Activated naive CD8-positive, alpha-beta T cell treated with anti-CD3 and anti-CD28 coated beads, Interleukin-2, amount 50 U/mL, for 24 hours (primary cell): ENCODE measurements at regions not wholly inside any gene's neighbourhood (a gene's known extent, or its start where the extent isn't known, plus 50 kb on each side); places are given as distances from the start of the nearest gene placed in this dataset.

ENCODE experiments used
- ATAC-seq: fragments of 150-1000 bp; cut with Tn5 transposase; one replicate; pipeline ENCODE4 v1.10.0; 2021
- DNase-seq: peaks from one replicate; pipeline ENCODE4 v3.0.0; 2021
- H3K27ac Mint-ChIP-seq: one replicate; pipeline ENCODE4 v1.8.0; 2021; ENCODE audit warnings: mild to moderate bottlenecking, mixed read lengths
- H3K27me3 Mint-ChIP-seq: one replicate; pipeline ENCODE4 v1.8.0; 2021; ENCODE audit warnings: mixed read lengths
- H3K36me3 Mint-ChIP-seq: one replicate; pipeline ENCODE4 v1.8.0; 2021; ENCODE audit warnings: low read depth, mixed read lengths
- H3K4me1 Mint-ChIP-seq: one replicate; pipeline ENCODE4 v1.8.0; 2021; ENCODE audit warnings: mixed read lengths
- H3K4me3 Mint-ChIP-seq: one replicate; pipeline ENCODE4 v1.8.0; 2021; ENCODE audit warnings: mild to moderate bottlenecking, moderate library complexity, mixed read lengths
- H3K9me3 Mint-ChIP-seq: one replicate; pipeline ENCODE4 v1.8.0; 2021; ENCODE audit warnings: mixed read lengths

GRCh38 chr1:29426701-29427279 is 190.5 kb downstream of the PTPRU start:
- peaks cover 19% of the 10 kb centered on the region for H3K27me3 Mint-ChIP-seq
- H3K4me1 Mint-ChIP-seq = no peaks in the 10 kb centered on the region
- H3K9me3 Mint-ChIP-seq = peaks cover 19% of the 10 kb centered on the region
- no peak for DNase-seq
- no peak for ATAC-seq
- H3K4me3 Mint-ChIP-seq = no peak overlapping the region
- no peak overlapping the region for H3K27ac Mint-ChIP-seq
- H3K36me3 Mint-ChIP-seq = no peaks in the 10 kb centered on the region

GRCh38 chr1:29425631-29426030 is 189.3 kb downstream of the PTPRU start:
- ATAC-seq = no peak
- Mint-ChIP-seq H3K27me3 (peaks cover 22% of the 10 kb centered on the region), H3K4me3 (no peak overlapping the region), H3K4me1 (no peaks in the 10 kb centered on the region), H3K9me3 (peaks cover 14% of the 10 kb centered on the region), H3K36me3 (no peaks in the 10 kb centered on the region), H3K27ac (no peak overlapping the region)
- DNase-seq = no peak

- H3K4me3 Mint-ChIP-seq = no peak overlapping the region
- H3K27ac Mint-ChIP-seq = no peak overlapping the region
- peaks cover 2% of the 10 kb centered on the region for H3K9me3 Mint-ChIP-seq
- peaks cover 20% of the 10 kb centered on the region for H3K27me3 Mint-ChIP-seq
- ATAC-seq = no peak
- no peaks in the 10 kb centered on the region for H3K36me3 Mint-ChIP-seq
- DNase-seq = no peak
- no peaks in the 10 kb centered on the region for H3K4me1 Mint-ChIP-seq
Observed at GRCh38 chr1:29424266-29424665, 187.9 kb downstream of the PTPRU start.

GRCh38 chr1:29420202-29420601 is 183.9 kb downstream of the PTPRU start:
- no peak for ATAC-seq
- no peaks in the 10 kb centered on the region for H3K4me1 Mint-ChIP-seq
- H3K27ac Mint-ChIP-seq = no peak overlapping the region
- no peaks in the 10 kb centered on the region for H3K36me3 Mint-ChIP-seq
- peaks cover 24% of the 10 kb centered on the region for H3K27me3 Mint-ChIP-seq
- H3K4me3 Mint-ChIP-seq = no peak overlapping the region
- no peaks in the 10 kb centered on the region for H3K9me3 Mint-ChIP-seq
- DNase-seq = no peak

DNA sequence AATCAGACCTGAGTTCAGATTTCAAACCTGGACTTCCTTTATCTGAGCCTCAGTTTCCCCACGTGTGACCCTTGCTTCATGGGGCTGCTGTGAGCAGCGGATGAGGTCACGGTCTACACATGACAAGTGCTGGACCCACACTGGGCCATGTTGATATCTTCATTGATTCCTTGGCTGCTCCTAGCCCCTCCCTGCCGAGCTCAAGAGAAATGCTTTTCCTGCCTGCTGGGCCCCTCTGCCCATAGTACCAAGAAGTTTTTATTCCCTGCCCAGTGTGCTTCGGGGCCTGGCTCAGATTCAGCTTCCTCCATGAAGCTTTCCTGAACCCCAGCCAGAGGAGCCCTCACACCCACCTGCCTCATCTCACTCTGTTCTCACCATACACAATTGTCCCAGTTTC is 181.6 kb downstream of the PTPRU start:
- Mint-ChIP-seq H3K9me3 (no peaks in the 10 kb centered on the region), H3K27ac (no peak overlapping the region), H3K4me1 (no peaks in the 10 kb centered on the region), H3K36me3 (no peaks in the 10 kb centered on the region), H3K27me3 (peaks cover 15% of the 10 kb centered on the region), H3K4me3 (no peak overlapping the region)
- no peak for DNase-seq
- ATAC-seq = no peak

- H3K36me3 Mint-ChIP-seq = no peaks in the 10 kb centered on the region
- no peak for DNase-seq
- H3K9me3 Mint-ChIP-seq = no peaks in the 10 kb centered on the region
- H3K4me1 Mint-ChIP-seq = no peaks in the 10 kb centered on the region
- no peak overlapping the region for H3K4me3 Mint-ChIP-seq
- ATAC-seq = no peak
- peaks cover 12% of the 10 kb centered on the region for H3K27me3 Mint-ChIP-seq
- no peak overlapping the region for H3K27ac Mint-ChIP-seq
Observed at GRCh38 chr1:29417147-29417858, 181.0 kb downstream of the PTPRU start.

DNA sequence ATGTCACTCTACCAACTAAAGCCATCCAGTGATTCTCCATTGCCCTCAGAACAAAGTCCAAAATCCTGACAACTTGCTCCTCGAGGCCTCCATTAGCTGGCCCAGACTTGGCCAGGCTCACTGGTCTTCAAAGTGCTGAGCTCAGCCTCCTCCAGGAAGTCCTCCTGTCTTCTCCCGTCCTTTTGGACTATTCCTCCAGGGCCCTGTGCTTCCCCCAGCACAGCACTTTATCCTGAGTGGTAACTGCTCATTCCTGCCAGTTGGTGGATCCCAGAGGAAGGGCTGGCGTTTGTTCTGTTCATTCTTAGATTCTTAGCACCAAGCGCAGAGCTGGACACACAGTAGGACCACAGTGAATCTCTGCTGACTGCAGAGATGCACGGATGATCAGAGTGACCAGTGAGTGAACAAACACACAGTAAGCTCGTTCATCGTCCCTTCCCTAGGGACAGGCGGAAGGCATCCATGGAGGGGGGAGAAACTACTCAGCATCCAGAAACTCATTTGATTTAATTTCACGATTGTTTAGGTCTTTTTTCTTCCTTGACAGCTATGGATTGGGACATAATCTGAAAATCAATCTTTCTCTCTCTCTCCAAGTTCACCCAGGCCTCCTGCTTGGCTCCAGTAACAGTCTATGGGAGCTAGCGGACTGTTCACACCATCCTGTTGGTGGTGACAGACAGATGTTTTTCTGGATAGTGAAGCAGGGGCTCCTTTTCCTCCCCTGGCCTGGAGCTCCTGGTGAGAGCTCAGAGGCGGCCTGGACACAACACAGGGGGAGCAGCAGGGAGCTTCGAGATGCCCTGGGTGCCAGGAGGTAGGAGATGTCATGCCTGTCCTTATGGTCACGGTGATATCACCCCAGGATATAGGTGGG is 180.2 kb downstream of the PTPRU start:
- DNase-seq = no peak
- no peaks in the 10 kb centered on the region for H3K9me3 Mint-ChIP-seq
- H3K27ac Mint-ChIP-seq = no peak overlapping the region
- H3K4me3 Mint-ChIP-seq = no peak overlapping the region
- H3K27me3 Mint-ChIP-seq = peaks cover 10% of the 10 kb centered on the region
- no peak for ATAC-seq
- H3K4me1 Mint-ChIP-seq = no peaks in the 10 kb centered on the region
- no peaks in the 10 kb centered on the region for H3K36me3 Mint-ChIP-seq

DNA sequence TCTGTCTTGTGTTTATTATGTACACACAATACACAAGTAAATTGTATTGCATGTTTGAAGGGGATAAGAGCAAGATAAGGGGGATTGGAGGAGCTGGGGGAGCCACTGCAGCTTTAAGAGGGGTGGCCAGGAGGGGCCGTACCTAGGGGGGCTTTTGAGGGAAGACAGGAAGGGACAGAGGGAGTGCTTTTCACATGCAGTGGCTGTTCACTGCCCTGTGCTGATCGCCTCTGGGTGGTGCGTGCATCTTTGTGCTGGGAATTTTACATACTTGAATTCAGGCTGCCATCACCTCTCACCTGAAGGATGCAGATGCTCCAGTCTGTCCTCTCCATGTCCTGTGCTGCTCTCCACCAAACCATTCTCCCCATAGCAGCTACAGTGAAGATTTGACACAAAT is 179.5 kb downstream of the PTPRU start:
- Mint-ChIP-seq H3K4me3 (no peak overlapping the region), H3K9me3 (no peaks in the 10 kb centered on the region), H3K27ac (no peak overlapping the region), H3K4me1 (no peaks in the 10 kb centered on the region), H3K27me3 (peaks cover 8% of the 10 kb centered on the region), H3K36me3 (no peaks in the 10 kb centered on the region)
- DNase-seq (no peak), ATAC-seq (no peak)

GRCh38 chr1:29415156-29415830 is 179.0 kb downstream of the PTPRU start:
- Mint-ChIP-seq H3K27me3 (peaks cover 8% of the 10 kb centered on the region), H3K4me3 (no peak overlapping the region), H3K4me1 (no peaks in the 10 kb centered on the region), H3K27ac (no peak overlapping the region), H3K36me3 (no peaks in the 10 kb centered on the region), H3K9me3 (no peaks in the 10 kb centered on the region)
- ATAC-seq (peak; percentile 18), DNase-seq (no peak)

- DNase-seq (no peak), ATAC-seq (no peak)
- no peak overlapping the region for H3K4me3 Mint-ChIP-seq
- no peaks in the 10 kb centered on the region for H3K4me1 Mint-ChIP-seq
- H3K27me3 Mint-ChIP-seq = peaks cover 12% of the 10 kb centered on the region
- H3K9me3 Mint-ChIP-seq = no peaks in the 10 kb centered on the region
- no peaks in the 10 kb centered on the region for H3K36me3 Mint-ChIP-seq
- H3K27ac Mint-ChIP-seq = no peak overlapping the region
Observed at GRCh38 chr1:29414086-29414485, 177.8 kb downstream of the PTPRU start.

DNA sequence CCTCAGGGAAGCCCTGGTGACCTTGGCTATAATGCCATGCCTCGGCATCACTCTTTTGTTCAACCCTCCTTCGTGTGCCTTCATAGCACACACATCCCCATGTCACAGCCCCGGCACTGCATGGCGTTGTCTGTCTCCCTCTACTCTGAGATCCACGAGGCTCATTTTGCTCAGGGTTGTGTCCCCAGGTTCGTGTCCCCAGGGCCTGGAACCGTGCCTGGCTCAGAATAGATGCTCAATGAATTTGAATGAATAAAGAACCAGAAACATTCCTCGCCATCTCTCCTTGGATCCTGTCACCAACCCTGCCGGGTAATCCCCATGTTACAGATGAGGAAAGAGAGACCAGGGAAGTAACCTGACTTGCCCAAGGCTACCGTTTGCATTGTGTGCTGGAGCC is 177.3 kb downstream of the PTPRU start:
- no peak overlapping the region for H3K27ac Mint-ChIP-seq
- ATAC-seq = no peak
- no peaks in the 10 kb centered on the region for H3K36me3 Mint-ChIP-seq
- H3K4me3 Mint-ChIP-seq = no peak overlapping the region
- no peaks in the 10 kb centered on the region for H3K4me1 Mint-ChIP-seq
- DNase-seq = no peak
- H3K27me3 Mint-ChIP-seq = peaks cover 16% of the 10 kb centered on the region
- H3K9me3 Mint-ChIP-seq = no peaks in the 10 kb centered on the region

DNA sequence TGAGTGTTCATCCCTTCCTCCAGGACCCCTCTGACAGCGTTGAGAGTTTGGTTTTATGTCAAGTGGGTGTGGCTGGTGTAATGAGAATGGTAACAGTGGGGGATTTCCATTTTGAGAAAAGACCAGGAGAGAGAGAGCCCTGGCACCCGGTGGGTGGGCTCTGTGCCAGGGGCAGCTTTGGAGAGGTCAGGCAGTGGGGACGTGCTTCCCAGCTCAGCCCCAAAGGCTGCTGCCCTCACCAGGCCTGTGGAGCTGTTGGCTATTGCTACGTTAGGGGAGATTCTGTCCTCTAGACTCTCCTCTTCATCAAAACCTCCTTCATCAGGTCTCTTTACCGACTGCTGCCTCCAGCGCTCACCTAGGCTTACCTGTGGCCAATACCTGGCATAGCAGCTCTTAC is 176.3 kb downstream of the PTPRU start:
- DNase-seq (no peak), ATAC-seq (no peak)
- Mint-ChIP-seq H3K9me3 (no peaks in the 10 kb centered on the region), H3K4me3 (no peak overlapping the region), H3K36me3 (no peaks in the 10 kb centered on the region), H3K4me1 (no peaks in the 10 kb centered on the region), H3K27me3 (peaks cover 19% of the 10 kb centered on the region), H3K27ac (no peak overlapping the region)

GRCh38 chr1:29410476-29410875 is 174.2 kb downstream of the PTPRU start:
- Mint-ChIP-seq H3K27me3 (peaks cover 12% of the 10 kb centered on the region), H3K9me3 (no peaks in the 10 kb centered on the region), H3K4me1 (no peaks in the 10 kb centered on the region), H3K36me3 (no peaks in the 10 kb centered on the region), H3K4me3 (no peak overlapping the region), H3K27ac (no peak overlapping the region)
- ATAC-seq (no peak), DNase-seq (no peak)

GRCh38 chr1:29409616-29410015 is 173.3 kb downstream of the PTPRU start:
- no peaks in the 10 kb centered on the region for H3K4me1 Mint-ChIP-seq

More at GRCh38 chr1:29409616-29410015, 173.3 kb downstream of the PTPRU start:
- H3K27ac Mint-ChIP-seq = no peak overlapping the region
- no peaks in the 10 kb centered on the region for H3K9me3 Mint-ChIP-seq
- DNase-seq (no peak), ATAC-seq (no peak)
- peaks cover 11% of the 10 kb centered on the region for H3K27me3 Mint-ChIP-seq
- no peaks in the 10 kb centered on the region for H3K36me3 Mint-ChIP-seq
- H3K4me3 Mint-ChIP-seq = no peak overlapping the region
